ENCODE measurements at regions not wholly inside any gene's neighbourhood (a gene's known extent, or its start where the extent isn't known, plus 50 kb on each side); places are given as distances from the start of the nearest gene placed in this dataset.
"Not testable (repeated sequence)": the region's sequence is repeated elsewhere in the genome, so short reads cannot be mapped to it uniquely, and the experiment has no call there.

- no peak for DNase-seq
Measured at GRCh38 chr3:127520993-127521392, 69.5 kb downstream of the TPRA1 start.

GRCh38 chr3:127518456-127519081 is 72.0 kb downstream of the TPRA1 start:
- no peak for DNase-seq

GRCh38 chr3:127512256-127512655 is 78.3 kb downstream of the TPRA1 start:
- DNase-seq: no peak

GRCh38 chr3:127501177-127501576 is 89.4 kb downstream of the TPRA1 start:
- DNase-seq: no peak

- no peak for DNase-seq
Measured at GRCh38 chr3:127497676-127498075, 92.9 kb downstream of the TPRA1 start.

GRCh38 chr3:127497166-127497565 is 93.4 kb downstream of the TPRA1 start:
- no peak for DNase-seq

GRCh38 chr3:127495821-127496655 is 94.5 kb downstream of the TPRA1 start:
- DNase-seq: no peak

- DNase-seq: no peak
Measured at GRCh38 chr3:127493924-127494646, 96.4 kb downstream of the TPRA1 start.

GRCh38 chr3:127492426-127492825 is 98.1 kb downstream of the TPRA1 start:
- no peak for DNase-seq

GRCh38 chr3:127491909-127492308 is 98.6 kb downstream of the TPRA1 start:
- DNase-seq: no peak

- no peak for DNase-seq
Measured at GRCh38 chr3:127491323-127491722, 99.2 kb downstream of the TPRA1 start.

- DNase-seq: not testable (repeated sequence)
Measured at GRCh38 chr3:127491024-127491305, 99.6 kb downstream of the TPRA1 start.

GRCh38 chr3:127490271-127491023 is 100.1 kb downstream of the TPRA1 start:
- no peak for DNase-seq

GRCh38 chr3:127489357-127489756 is 101.2 kb downstream of the TPRA1 start:
- no peak for DNase-seq

GRCh38 chr3:127488740-127489139 is 101.8 kb downstream of the TPRA1 start:
- DNase-seq: no peak

GRCh38 chr3:127488141-127488672 is 102.3 kb downstream of the TPRA1 start:
- no peak for DNase-seq

- no peak for DNase-seq
Measured at GRCh38 chr3:127487196-127487595, 103.3 kb downstream of the TPRA1 start.

- no peak for DNase-seq
Measured at GRCh38 chr3:127486321-127486944, 104.1 kb downstream of the TPRA1 start.

GRCh38 chr3:127485396-127486170 is 105.0 kb downstream of the TPRA1 start:
- no peak for DNase-seq

- no peak for DNase-seq
Measured at GRCh38 chr3:127484601-127485388, 105.7 kb downstream of the TPRA1 start.

Data from activated CD4-positive, alpha-beta T cell treated with anti-CD3 and anti-CD28 coated beads, Interleukin-2, amount 50 U/mL, for 1 hour (primary cell).